ENCODE measurements at regions not wholly inside any gene's neighbourhood (a gene's known extent, or its start where the extent isn't known, plus 50 kb on each side); places are given as distances from the start of the nearest gene placed in this dataset.
"Not testable (repeated sequence)": the region's sequence is repeated elsewhere in the genome, so short reads cannot be mapped to it uniquely, and the experiment has no call there.

DNA sequence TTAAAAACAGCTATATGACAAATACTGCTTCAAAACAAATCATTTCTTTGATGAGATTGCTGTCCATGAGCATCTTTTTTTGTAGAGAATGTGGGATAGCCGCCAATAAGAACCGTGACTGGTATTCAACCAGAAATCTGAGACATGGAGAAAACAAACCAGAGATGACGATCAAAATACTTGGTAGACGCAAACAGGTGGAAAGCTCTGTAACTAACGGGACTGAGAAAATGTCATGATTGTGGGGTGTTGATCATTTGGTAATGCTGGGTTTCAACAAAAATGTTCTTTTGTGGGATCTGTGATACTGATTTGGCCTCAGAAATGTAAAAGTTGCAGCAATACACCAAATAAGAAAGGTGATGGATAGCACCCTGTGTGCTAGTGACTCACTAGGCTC is 364.8 kb downstream of the NYAP2 start:
- no peak for DNase-seq (ENCODE audit: low read depth)

DNA sequence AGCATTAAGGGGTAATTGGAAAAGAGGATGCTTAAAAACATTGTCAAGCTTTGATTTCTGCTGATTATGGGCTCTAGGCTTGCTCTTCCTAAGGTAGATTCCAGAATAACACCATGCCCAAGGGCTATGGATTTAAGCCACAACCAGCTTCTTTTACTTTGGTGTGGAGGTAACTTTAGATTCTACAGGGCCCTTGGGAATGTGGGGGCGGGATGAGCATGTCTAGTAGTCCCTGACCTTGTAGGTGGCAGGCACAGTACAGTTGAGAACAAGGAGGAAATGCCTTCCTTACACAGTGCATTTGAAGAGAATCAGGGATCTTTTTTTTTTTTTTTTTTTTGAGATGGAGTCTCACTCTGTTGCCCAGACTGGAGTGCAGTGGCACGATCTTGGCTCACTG is 364.2 kb downstream of the NYAP2 start:
- no peak for DNase-seq (ENCODE audit: low read depth)

DNA sequence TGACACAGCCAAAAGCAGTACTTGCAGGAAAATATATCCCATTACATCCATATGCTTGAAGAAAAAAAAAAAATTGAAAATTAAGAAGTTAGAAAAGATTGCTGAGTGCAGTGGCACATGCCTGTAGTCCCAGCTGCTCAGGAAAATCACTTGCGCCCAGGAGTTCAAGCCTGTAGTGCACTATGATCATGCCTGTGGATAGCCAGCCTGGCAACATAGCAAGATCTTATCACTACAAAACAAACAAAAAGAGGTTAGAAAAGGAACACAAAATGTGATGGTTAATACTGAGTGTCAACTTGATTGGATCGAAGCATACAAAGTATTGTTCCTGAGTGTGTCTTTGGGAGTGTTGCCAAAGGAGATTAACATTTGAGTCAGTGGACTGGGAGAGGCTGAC is 361.9 kb downstream of the NYAP2 start:
- DNase-seq (ENCODE audit: low read depth): no peak

DNA sequence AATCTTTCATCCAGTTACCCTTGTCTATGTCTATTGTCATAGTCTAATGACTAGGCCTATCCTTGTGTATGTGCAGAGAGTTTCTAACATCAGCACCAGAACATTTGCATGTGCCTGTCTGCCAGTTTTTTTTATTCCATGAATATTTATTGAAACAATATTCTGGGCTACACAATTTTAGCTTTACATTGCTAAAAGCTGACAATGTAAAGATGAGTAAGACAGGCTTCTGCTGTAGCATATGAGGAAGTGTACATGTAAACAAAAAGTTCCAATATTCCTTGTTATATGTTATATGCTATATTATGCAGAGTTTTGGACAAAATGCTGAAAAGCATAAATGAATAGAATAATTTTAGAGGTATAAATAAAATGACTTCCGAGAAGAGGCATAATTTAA is 357.7 kb downstream of the NYAP2 start:
- DNase-seq (ENCODE audit: low read depth): no peak

DNA sequence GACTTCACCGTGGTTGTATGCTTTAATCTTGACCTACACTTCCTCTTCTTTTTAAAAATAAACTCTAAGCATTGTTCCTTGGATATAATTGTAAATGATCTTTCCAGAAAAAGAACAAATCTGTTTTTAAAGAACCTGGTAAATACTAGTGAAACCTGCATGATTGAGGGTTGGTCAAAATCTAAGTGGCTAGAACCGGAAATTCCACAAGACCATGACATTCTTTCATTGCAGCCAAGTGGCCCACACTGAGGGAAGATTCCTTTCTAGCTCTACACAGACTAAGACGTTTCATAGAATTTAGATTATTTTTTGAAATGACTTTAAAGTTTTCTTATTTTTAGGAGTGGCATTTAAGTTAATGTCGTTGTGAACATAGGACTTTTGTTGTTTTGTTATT is 356.7 kb downstream of the NYAP2 start:
- DNase-seq (ENCODE audit: low read depth): peak; percentile 32

DNA sequence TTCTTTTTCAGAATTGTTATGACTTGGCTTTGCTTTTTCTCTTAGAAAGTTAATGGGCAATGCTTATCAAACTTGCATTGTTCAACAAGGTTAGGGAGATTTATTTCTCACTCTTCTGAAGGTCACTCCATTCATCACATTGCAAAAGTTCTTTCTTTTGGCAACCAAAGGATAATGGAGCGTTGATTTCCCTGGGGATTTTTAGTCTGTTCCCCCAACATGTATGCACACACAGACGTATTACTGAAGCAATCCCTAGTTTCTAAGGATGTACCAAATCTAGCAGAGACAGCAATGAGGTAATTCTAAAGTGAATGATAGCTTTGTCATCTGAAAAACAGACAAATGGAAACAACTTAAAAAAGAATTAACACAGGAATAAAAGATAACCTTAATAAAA is 349.1 kb downstream of the NYAP2 start:
- DNase-seq (ENCODE audit: low read depth): no peak

DNA sequence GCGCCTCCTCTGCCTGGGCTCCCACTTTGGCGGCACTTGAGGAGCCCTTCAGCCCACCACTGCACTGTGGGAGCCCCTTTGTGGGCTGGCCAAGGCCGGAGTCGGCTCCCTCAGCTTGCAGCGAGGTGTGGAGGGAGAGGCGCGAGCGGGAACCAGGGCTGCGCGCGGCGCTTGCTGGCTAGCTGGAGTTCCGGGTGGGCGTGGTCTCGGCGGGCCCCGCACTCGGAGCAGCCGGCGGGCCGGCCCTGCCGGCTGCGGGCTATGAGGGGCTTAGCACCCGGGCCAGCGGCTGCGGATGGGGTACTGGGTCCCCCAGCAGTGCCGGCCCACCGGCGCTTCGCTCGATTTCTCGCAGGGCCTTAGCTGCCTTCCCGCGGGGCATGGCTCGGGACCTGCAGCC is 344.5 kb downstream of the NYAP2 start:
- DNase-seq (ENCODE audit: low read depth): not testable (repeated sequence)

DNA sequence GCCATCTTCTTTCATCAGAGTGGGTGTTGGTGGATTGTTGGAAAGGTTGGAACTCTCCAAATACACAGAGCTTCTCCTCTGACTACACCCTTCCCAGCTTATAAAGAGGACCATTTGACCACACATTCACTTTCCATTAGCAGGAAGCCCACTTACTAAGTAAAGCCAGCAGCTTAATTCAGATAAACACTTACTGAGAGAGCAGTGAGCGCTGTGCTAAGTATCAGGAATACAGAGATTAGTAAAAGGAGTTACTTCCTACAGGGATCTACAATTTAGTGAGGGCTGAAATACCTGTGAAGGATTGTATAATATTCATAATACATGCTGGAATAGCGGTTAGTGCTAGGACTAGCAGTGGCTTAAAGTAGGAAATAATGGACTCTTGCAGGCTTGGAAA is 343.0 kb downstream of the NYAP2 start:
- DNase-seq (ENCODE audit: low read depth): no peak

DNA sequence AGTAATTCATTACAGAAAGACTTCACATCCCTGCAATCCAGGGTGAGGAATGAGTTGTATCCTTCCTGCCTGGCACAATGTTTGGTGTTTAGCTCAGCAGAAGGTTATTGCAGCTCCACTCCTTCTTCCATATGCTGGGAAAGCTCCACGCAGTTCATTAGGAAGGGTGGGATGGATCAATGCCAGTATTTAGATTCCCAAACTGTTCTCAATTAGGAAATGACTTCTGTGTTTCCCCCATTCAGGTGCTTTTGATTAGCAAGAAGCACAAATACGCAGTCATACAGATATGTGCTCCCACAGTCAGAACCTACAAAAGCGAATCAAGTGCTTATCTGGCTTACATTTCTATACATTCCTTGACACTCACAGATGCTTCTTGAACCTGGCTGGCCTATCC is 340.6 kb downstream of the NYAP2 start:
- DNase-seq (ENCODE audit: low read depth): no peak

DNA sequence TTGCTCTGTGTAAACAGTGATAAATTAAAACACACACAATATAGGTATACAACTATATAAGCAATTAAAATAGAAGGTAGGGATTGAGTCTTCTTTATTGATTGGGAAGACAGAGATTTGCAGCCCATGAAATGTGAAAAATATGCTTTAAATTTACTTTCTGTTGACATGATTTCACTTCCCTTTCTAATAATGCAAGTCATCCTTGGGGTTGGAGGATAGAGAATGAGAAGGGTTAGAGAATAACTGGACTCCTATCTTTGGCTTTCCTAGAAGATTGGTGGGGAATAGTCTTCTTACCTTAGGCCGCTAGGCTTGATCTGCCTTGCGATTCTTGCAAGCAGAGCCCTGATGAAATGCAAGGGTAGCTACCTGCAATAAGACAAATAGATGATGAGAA is 339.8 kb downstream of the NYAP2 start:
- no peak for DNase-seq (ENCODE audit: low read depth)

DNA sequence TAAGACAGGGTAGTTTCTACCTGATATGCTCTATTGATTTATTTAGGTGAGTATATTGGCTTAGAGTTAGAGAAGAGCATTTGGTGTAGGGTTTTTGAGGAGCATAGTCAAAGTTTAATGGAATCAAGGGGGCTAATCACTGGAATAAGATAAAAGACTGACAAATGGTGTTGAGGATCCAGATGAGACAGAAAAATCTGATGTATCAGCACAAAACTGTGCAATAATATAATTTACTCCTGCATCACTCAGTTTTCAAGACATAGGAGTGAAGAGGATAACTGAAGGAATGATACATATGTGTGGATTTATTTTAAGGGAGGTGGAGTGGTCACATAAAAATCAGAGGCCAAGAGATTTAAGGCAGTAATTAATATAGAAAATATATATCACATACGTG is 339.2 kb downstream of the NYAP2 start:
- no peak for DNase-seq (ENCODE audit: low read depth)

DNA sequence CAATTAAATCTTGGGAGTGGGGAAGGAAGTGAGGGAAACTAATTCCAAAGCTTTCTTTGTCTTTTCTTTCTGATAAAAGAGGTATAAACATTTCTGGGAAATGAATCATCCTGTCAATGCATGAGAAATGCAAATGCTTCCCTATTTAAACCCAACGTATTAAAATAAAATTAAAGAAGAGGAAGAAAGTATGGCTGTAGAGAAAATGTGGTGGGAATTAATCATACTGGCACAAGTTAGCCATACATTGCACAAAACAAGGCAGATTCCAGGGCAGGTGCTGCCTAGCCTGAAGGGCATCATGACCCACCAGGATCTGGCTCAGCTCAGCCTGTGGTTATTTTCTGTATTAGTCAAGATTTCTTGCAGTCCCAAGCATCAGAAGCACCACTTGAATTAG is 338.0 kb downstream of the NYAP2 start:
- DNase-seq (ENCODE audit: low read depth): peak; percentile 52

DNA sequence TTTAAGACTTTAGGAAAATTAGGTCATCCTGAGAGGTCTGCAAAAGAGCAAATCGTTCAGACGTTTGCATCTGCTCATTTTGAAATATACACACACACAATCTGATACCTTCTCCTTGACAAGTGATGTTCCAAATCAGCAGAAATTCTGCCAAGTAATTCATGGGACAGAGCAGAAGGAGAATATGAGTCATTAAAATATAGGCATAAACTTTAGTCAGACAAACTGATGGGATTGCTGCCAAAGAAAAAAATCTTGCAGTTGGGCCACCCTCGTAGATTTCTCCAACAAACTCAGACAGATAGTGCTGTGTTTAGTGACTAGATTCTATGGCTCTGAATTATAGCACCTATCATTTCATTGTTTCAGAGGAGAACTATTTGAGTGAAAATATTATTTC is 336.3 kb downstream of the NYAP2 start:
- DNase-seq (ENCODE audit: low read depth): peak; percentile 62

DNA sequence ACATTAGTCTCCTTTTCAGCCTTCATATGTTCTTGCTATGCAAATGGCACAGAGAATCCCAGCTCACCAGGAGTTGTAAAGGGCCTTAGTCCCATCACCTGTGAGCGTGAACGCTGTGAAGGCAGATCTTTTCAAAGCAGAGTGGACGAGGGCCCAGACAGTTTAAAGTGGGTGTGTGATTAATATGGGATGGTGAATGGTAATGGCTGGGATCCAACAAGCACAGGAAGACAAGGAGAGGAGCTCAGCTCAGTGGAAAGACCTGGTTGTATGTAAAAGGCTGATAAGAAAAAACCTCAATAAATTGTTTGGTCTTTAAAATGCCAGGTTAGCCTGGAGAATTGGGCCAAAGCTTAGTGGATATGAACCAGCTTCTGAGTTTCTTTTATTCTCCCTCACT is 326.2 kb downstream of the NYAP2 start:
- no peak for DNase-seq (ENCODE audit: low read depth)

Data from Daoy (cell line).